K562 (cell line): ENCODE measurements at regions not wholly inside any gene's neighbourhood (a gene's known extent, or its start where the extent isn't known, plus 50 kb on each side); places are given as distances from the start of the nearest gene placed in this dataset.

ENCODE experiments used
- AFF4 ChIP-seq: sonication (generic); formaldehyde crosslinking; IDR thresholded peaks from 2 replicates; pipeline ENCODE4 v1.8.0; 2023; ENCODE audit warnings: mild to moderate bottlenecking, missing genetic modification reagents
- CBX3 ChIP-seq, 2 experiments: IDR thresholded peaks; 1 replicate in 1 of 2; 2 replicates in 1 of 2; pipeline ENCODE4 v1.6.1; 2012; ENCODE audit warnings: inconsistent platforms in 2 of 2, low read length in 2 of 2, borderline replicate concordance in 1 of 2, control low read depth in 1 of 2
- DPF2 ChIP-seq: fragments of 450-650 bp; IDR thresholded peaks from 2 replicates; pipeline ENCODE4 v1.6.1; 2016
- E2F1 ChIP-seq: sonication (generic); formaldehyde crosslinking; IDR thresholded peaks from 2 replicates; pipeline ENCODE4 v1.8.1; 2023; ENCODE audit warnings: mild to moderate bottlenecking, missing genetic modification reagents, moderate library complexity
- ESRRB ChIP-seq: fragments of 250-450 bp; sonication (Bioruptor Pico); IDR thresholded peaks from 2 replicates; pipeline ENCODE4 v1.5.0; 2020; ENCODE audit warnings: mild to moderate bottlenecking, moderate library complexity, borderline replicate concordance
- FOXP1 ChIP-seq: sonication (generic); formaldehyde crosslinking; IDR thresholded peaks from 2 replicates; pipeline ENCODE4 v1.8.0; 2022; ENCODE audit warnings: mild to moderate bottlenecking, missing genetic modification reagents
- HBP1 ChIP-seq: fragments of 450-650 bp; formaldehyde crosslinking; IDR thresholded peaks from 2 replicates; pipeline ENCODE4 v1.4.0; 2022; ENCODE audit warnings: missing genetic modification characterization
- HINFP ChIP-seq: fragments of 450-650 bp; conservative IDR thresholded peaks from 2 replicates; pipeline ENCODE4 v1.6.1; 2016; ENCODE audit warnings: missing genetic modification characterization, low read depth, mild to moderate bottlenecking, control low read depth, missing compliant biosample characterization
- PHF20 ChIP-seq: fragments of 450-650 bp; IDR thresholded peaks from 2 replicates; pipeline ENCODE4 v1.6.1; 2018; ENCODE audit not compliant: partially characterized antibody
- PKNOX1 ChIP-seq: fragments of 450-650 bp; IDR thresholded peaks from 2 replicates; pipeline ENCODE4 v1.6.1; 2016
- RBFOX2 ChIP-seq: fragments of 200-400 bp; formaldehyde crosslinking; IDR thresholded peaks from 2 replicates; pipeline ENCODE4 v1.6.1; 2017; ENCODE audit warnings: low read depth, mild to moderate bottlenecking, low read length, moderate library complexity
- RBM22 ChIP-seq: fragments of 200-400 bp; formaldehyde crosslinking; IDR thresholded peaks from 2 replicates; pipeline ENCODE4 v1.6.1; 2018; ENCODE audit warnings: low read length, low read depth; ENCODE audit not compliant: poor library complexity, severe bottlenecking
- SOX6 ChIP-seq: fragments of 450-650 bp; IDR thresholded peaks from 2 replicates; pipeline ENCODE4 v1.6.1; 2014; ENCODE audit warnings: mild to moderate bottlenecking
- TBL1XR1 ChIP-seq, 2 experiments: IDR thresholded peaks; 2 replicates each; pipeline ENCODE4 v1.6.1; 2012; ENCODE audit warnings: improper control_type of control experiment in 2 of 2, low read length in 2 of 2, mild to moderate bottlenecking in 1 of 2
- TRIM25 ChIP-seq: fragments of 450-650 bp; IDR thresholded peaks from 2 replicates; pipeline ENCODE4 v1.7.0; 2016; ENCODE audit warnings: borderline replicate concordance
- ZKSCAN8 ChIP-seq: fragments of 200-800 bp; sonication (Bioruptor generic); IDR thresholded peaks from 2 replicates; pipeline ENCODE4 v1.6.1; 2016; ENCODE audit warnings: missing genetic modification characterization, missing compliant biosample characterization
- ZNF431 ChIP-seq: sonication (generic); formaldehyde crosslinking; IDR thresholded peaks from 2 replicates; pipeline ENCODE4 v1.8.0; 2022; ENCODE audit warnings: mild to moderate bottlenecking, missing genetic modification reagents

GRCh38 chr6:28838289-28838633 is 85.5 kb downstream of the TRIM27 start (continued):
- TF ChIP-seq ZNF431 (CRISPR knock-in tag): no peak
- TF ChIP-seq E2F1 (CRISPR knock-in tag): no peak
- peak; percentile 49; the same call in 1 of the 2 replicates for TF ChIP-seq RBFOX2
- TF ChIP-seq SOX6: no peak; the same call in 1 of the 2 replicates
- peak; percentile 91; the same call in 1 of the 2 replicates for TF ChIP-seq FOXP1 (CRISPR knock-in tag)
- no peak for TF ChIP-seq HINFP (tag)
- peak; percentile 33 for TF ChIP-seq RBM22
- TF ChIP-seq PHF20: peak; percentile 68
- no peak for TF ChIP-seq PKNOX1
- TF ChIP-seq HBP1: no peak
- peak; percentile 46 to 95; a peak in 3 of 4 replicates for TF ChIP-seq TBL1XR1 (IDR thresholded peaks at IDR 0.05; ENCODE audit: low read length in 2 of 2)
- TF ChIP-seq TRIM25: 0 out of 2 replicates have a peak, but pooled peaks have one; percentile 13
- TF ChIP-seq ZKSCAN8 (CRISPR knock-in tag): no peak
- TF ChIP-seq DPF2: no peak
- no peak for TF ChIP-seq ESRRB (CRISPR knock-in tag)
- no peak for TF ChIP-seq AFF4 (CRISPR knock-in tag)
- no peak; a peak in 1 of 3 replicates for TF ChIP-seq CBX3 (IDR thresholded peaks at IDR 0.05; ENCODE audit: borderline replicate concordance in 1 of 2, low read length in 2 of 2)
